ENCODE measurements at regions not wholly inside any gene's neighbourhood (a gene's known extent, or its start where the extent isn't known, plus 50 kb on each side); places are given as distances from the start of the nearest gene placed in this dataset.

- TF ChIP-seq CTCF (IDR thresholded peaks at IDR 0.05 in 8 of 11, conservative IDR thresholded peaks at IDR 0.05 in 3 of 11) (no peak), POLR2A (IDR thresholded peaks at IDR 0.05) (no peak), POLR2AphosphoS5 (IDR thresholded peaks at IDR 0.05) (no peak)
These were observed 150.9 kb upstream of the PLCXD3 start for GRCh38 chr5:41661254-41661653.

Measured in spleen (tissue), 7 donors.